ENCODE measurements at regions not wholly inside any gene's neighbourhood (a gene's known extent, or its start where the extent isn't known, plus 50 kb on each side); places are given as distances from the start of the nearest gene placed in this dataset.

DNA sequence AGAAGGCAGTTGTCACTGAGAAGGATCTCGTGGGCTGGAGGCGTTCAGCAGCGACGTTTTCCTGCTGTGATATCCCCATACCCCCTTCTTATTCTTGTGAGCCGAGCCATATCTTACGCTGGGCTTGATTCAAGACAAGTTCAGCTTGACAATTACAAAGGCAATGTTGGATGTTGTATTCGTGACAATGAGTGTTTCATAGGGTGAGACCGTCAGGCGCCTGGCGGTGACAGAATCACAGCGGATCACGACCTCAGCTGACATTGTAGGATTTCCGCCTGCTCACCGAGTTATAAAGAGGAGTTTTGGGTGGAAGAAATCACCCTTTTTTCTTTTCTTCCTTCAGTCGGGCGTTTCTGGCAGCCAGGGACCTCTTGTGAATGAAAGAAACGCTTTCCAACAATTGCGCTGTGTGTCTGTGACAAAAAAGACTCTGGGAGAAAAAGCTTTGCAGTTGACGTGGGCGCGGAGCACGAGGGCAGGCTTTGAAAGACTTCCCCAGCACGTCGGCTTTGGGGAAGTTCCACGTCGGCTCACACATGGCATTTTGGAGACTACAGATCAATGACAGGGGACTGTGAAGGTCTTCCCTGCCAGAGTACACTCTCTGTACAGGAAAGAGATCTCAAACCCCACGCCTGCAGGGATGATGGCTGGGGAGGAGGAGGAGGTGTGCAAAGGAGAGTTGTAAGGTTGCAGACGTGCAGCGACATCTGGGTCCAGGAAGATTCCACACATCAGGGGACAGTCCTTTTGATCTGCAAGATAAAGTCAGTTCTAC lies 135.4 kb downstream of the CRLF2 start:
- Histone ChIP-seq H3K27ac (no peak overlapping the region), H3K9me3 (peaks cover 0 to 16% (median 2%) of the 10 kb centered on the region in 4 donors), H3K4me1 (no peaks in the 10 kb centered on the region), H3K4me3 (no peak overlapping the region), H3K27me3 (peaks cover 0 to 6% of the 10 kb centered on the region in 2 donors), H3K36me3 (no peaks in the 10 kb centered on the region)
- no peak for DNase-seq (ENCODE audit: low spot score in 2 of 2)
- TF ChIP-seq, protein P1, sequence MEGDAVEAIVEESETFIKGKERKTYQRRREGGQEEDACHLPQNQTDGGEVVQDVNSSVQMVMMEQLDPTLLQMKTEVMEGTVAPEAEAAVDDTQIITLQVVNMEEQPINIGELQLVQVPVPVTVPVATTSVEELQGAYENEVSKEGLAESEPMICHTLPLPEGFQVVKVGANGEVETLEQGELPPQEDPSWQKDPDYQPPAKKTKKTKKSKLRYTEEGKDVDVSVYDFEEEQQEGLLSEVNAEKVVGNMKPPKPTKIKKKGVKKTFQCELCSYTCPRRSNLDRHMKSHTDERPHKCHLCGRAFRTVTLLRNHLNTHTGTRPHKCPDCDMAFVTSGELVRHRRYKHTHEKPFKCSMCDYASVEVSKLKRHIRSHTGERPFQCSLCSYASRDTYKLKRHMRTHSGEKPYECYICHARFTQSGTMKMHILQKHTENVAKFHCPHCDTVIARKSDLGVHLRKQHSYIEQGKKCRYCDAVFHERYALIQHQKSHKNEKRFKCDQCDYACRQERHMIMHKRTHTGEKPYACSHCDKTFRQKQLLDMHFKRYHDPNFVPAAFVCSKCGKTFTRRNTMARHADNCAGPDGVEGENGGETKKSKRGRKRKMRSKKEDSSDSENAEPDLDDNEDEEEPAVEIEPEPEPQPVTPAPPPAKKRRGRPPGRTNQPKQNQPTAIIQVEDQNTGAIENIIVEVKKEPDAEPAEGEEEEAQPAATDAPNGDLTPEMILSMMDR (IDR thresholded peaks at IDR 0.05) = no peak
- TF ChIP-seq EP300 (IDR thresholded peaks at IDR 0.05) (no peak), POLR2A (IDR thresholded peaks at IDR 0.05) (no peak)
- WGBS, 2 donors = 31 to 37% methylated on average over 29 of the region's 29 CpGs

DNA sequence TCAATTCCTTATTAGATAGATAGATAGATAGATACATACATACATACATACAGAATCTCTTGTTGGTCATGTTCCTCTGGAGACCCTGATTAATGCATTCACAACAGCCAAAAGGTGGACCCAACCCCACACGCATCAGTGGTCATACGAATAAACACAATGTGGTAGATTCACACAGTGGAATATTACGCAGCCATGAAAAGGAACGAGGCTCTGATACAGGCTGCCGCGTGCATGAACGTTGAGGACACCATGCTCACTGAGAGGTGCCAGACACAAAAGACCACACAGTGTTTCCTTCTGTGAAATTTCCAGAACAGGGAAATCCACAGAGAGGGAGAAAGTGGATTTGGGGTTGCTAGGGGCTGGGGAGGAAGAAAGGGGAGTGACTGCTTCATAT lies 136.7 kb downstream of the CRLF2 start:
- H3K27ac ChIP-seq = no peak overlapping the region
- no peaks in the 10 kb centered on the region for H3K4me1 ChIP-seq
- DNase-seq (ENCODE audit: low spot score in 2 of 2) = no peak
- H3K4me3 ChIP-seq = no peak overlapping the region
- WGBS, 2 donors = 98 to 99% methylated on average over 7 of the region's 7 CpGs
- peaks cover 0 to 25% (median 2%) of the 10 kb centered on the region in 4 donors for H3K9me3 ChIP-seq
- TF ChIP-seq, protein P1 (IDR thresholded peaks at IDR 0.05) = no peak
- no peak for TF ChIP-seq EP300 (IDR thresholded peaks at IDR 0.05)
- no peak for TF ChIP-seq POLR2A (IDR thresholded peaks at IDR 0.05)
- H3K27me3 ChIP-seq = peaks cover 0 to 6% of the 10 kb centered on the region in 2 donors
- no peaks in the 10 kb centered on the region for H3K36me3 ChIP-seq

DNA sequence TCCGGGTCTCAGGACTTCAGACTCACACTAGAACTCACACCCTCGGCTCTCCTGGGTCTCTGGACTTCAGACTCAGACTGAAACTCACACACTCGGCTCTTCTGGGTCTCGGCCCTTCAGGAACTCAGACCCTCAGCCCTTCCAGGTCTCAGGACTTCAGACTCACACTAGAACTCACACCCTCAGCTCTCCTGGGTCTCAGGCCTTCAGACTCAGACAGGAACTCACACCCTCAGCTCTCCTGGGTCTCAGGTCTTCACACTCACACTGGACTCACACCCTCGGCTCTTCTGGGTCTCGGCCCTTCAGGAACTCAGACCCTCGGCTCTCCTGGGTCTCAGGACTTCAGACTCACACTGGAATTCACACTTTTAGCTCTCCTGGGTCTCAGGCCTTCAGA lies 137.3 kb downstream of the CRLF2 start:
- Histone ChIP-seq H3K27me3 (peaks cover 0 to 6% of the 10 kb centered on the region in 2 donors), H3K4me1 (no peaks in the 10 kb centered on the region), H3K9me3 (peaks cover 0 to 25% (median 2%) of the 10 kb centered on the region in 4 donors), H3K36me3 (no peaks in the 10 kb centered on the region), H3K4me3 (no peak overlapping the region), H3K27ac (no peak overlapping the region)
- 95% methylated on average over 7 of the region's 7 CpGs for WGBS, 2 donors
- no peak for DNase-seq (ENCODE audit: low spot score in 2 of 2)
- no peak for TF ChIP-seq POLR2A (IDR thresholded peaks at IDR 0.05)
- TF ChIP-seq, protein P1 (IDR thresholded peaks at IDR 0.05) = no peak
- TF ChIP-seq EP300 (IDR thresholded peaks at IDR 0.05) = no peak

DNA sequence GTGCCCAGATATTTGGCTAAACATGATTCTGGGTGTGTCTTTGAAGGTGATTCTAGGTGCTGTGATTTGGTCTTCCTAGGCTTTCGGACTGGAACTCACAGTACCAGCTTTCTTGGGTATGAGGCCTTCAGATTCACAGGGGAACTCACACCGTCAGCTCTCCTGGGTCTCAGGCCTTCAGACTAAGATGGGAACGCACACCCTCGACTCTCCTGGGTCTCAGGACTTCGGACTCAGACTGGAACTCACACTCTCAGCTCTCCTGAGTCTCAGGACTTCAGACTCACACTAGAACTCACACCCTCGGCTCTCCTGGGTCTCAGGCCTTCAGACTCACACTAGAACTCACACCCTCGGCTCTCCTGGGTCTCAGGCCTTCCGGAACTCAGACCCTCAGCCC lies 137.7 kb downstream of the CRLF2 start:
- TF ChIP-seq POLR2A (IDR thresholded peaks at IDR 0.05) (no peak), EP300 (IDR thresholded peaks at IDR 0.05) (no peak)
- TF ChIP-seq, protein P1 (IDR thresholded peaks at IDR 0.05) = no peak
- Histone ChIP-seq H3K36me3 (no peaks in the 10 kb centered on the region), H3K27me3 (peaks cover 0 to 6% of the 10 kb centered on the region in 2 donors), H3K27ac (no peak overlapping the region), H3K4me3 (no peak overlapping the region), H3K4me1 (no peaks in the 10 kb centered on the region), H3K9me3 (peaks cover 0 to 25% (median 2%) of the 10 kb centered on the region in 4 donors)
- DNase-seq (ENCODE audit: low spot score in 2 of 2) = no peak
- 63% methylated on average over 8 of the region's 8 CpGs for WGBS, 2 donors

DNA sequence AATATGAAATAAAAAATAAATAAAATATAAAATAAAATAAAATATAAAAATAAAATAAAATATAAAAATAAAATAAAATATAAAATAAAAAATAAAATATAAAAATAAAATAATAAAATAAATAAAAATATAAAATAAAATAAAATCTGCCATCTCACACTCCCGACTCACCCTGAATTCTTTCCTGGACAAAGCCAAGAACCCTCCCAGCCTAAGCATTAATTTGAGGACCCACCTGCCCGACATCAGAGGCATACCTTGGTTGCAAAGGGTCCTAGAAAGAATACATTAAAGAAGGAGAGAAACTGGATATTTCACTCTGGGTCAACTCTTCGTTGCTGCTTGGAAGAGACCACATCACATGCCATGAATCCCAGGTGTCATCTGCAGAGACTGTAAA lies 138.3 kb downstream of the CRLF2 start:
- no peaks in the 10 kb centered on the region for H3K36me3 ChIP-seq
- peaks cover 0 to 26% (median 2%) of the 10 kb centered on the region in 4 donors for H3K9me3 ChIP-seq
- H3K27me3 ChIP-seq = peaks cover 0 to 6% of the 10 kb centered on the region in 2 donors
- DNase-seq (ENCODE audit: low spot score in 2 of 2) = no peak
- no peak for TF ChIP-seq EP300 (IDR thresholded peaks at IDR 0.05)
- TF ChIP-seq POLR2A (IDR thresholded peaks at IDR 0.05) = no peak
- TF ChIP-seq, protein P1 (IDR thresholded peaks at IDR 0.05) = no peak
- no peak overlapping the region for H3K4me3 ChIP-seq
- H3K4me1 ChIP-seq = no peaks in the 10 kb centered on the region
- 90 to 95% methylated on average over 3 of the region's 3 CpGs for WGBS, 2 donors
- no peak overlapping the region for H3K27ac ChIP-seq
